BE2C (cell line): ENCODE measurements at regions not wholly inside any gene's neighbourhood (a gene's known extent, or its start where the extent isn't known, plus 50 kb on each side); places are given as distances from the start of the nearest gene placed in this dataset.

ENCODE experiments used
- DNase-seq: peaks from one replicate; pipeline ENCODE4 v3.0.0-alpha.2; 2020
- H3K27me3 ChIP-seq: fragments of 250-450 bp; sonication (Bioruptor Pico); 2 replicates; pipeline ENCODE4 v1.5.1; 2020; ENCODE audit warnings: mild to moderate bottlenecking
- H3K36me3 ChIP-seq: fragments of 250-450 bp; sonication (Bioruptor Pico); 2 replicates; pipeline ENCODE4 v1.5.1; 2020; ENCODE audit warnings: mild to moderate bottlenecking
- H3K4me1 ChIP-seq: fragments of 250-450 bp; sonication (Bioruptor Pico); 2 replicates; pipeline ENCODE4 v1.5.1; 2020
- H3K4me3 ChIP-seq: 2 replicates; pipeline ENCODE4 v1.5.1; 2011; ENCODE audit warnings: low read depth, low read length
- H3K9me3 ChIP-seq: fragments of 250-450 bp; sonication (Bioruptor Pico); 2 replicates; pipeline ENCODE4 v1.5.1; 2020
- CTCF ChIP-seq: IDR thresholded peaks from 2 replicates; pipeline ENCODE4 v1.5.1; 2012; ENCODE audit warnings: mild to moderate bottlenecking, low read depth, low read length

- Histone ChIP-seq H3K9me3 (no peaks in the 10 kb centered on the region), H3K4me1 (no peaks in the 10 kb centered on the region), H3K4me3 (no peak overlapping the region), H3K36me3 (no peaks in the 10 kb centered on the region), H3K27me3 (no peaks in the 10 kb centered on the region)
- TF ChIP-seq CTCF: no peak
- no peak for DNase-seq
These were observed 73.7 kb upstream of the PFKP start for GRCh38 chr10:2993636-2994035.

GRCh38 chr10:2992401-2993198, 74.7 kb upstream of the PFKP start:
- DNase-seq: no peak
- H3K4me1 ChIP-seq: no peaks in the 10 kb centered on the region
- H3K4me3 ChIP-seq: no peak overlapping the region
- H3K9me3 ChIP-seq: no peaks in the 10 kb centered on the region
- peak; percentile 9; the same call in 1 of the 2 replicates for TF ChIP-seq CTCF
- H3K27me3 ChIP-seq: no peaks in the 10 kb centered on the region
- H3K36me3 ChIP-seq: no peaks in the 10 kb centered on the region

GRCh38 chr10:2990764-2991163, 76.6 kb upstream of the PFKP start:
- Histone ChIP-seq H3K9me3 (no peaks in the 10 kb centered on the region), H3K36me3 (no peaks in the 10 kb centered on the region), H3K4me3 (no peak overlapping the region), H3K4me1 (no peaks in the 10 kb centered on the region), H3K27me3 (no peaks in the 10 kb centered on the region; the same call in 1 of the 2 replicates)
- no peak for TF ChIP-seq CTCF
- no peak for DNase-seq

- DNase-seq: peak; percentile 8
- Histone ChIP-seq H3K27me3 (no peaks in the 10 kb centered on the region; the same call in none of the 2 replicates), H3K9me3 (no peaks in the 10 kb centered on the region), H3K36me3 (no peaks in the 10 kb centered on the region), H3K4me3 (no peak overlapping the region), H3K4me1 (no peaks in the 10 kb centered on the region)
- no peak for TF ChIP-seq CTCF
These were observed 77.9 kb upstream of the PFKP start for GRCh38 chr10:2989292-2989947.

- no peaks in the 10 kb centered on the region for H3K4me1 ChIP-seq
- no peak for DNase-seq
- no peak for TF ChIP-seq CTCF
- no peak overlapping the region for H3K4me3 ChIP-seq
- H3K9me3 ChIP-seq: no peaks in the 10 kb centered on the region
- H3K36me3 ChIP-seq: no peaks in the 10 kb centered on the region
- H3K27me3 ChIP-seq: no peaks in the 10 kb centered on the region; the same call in none of the 2 replicates
These were observed 80.1 kb upstream of the PFKP start for GRCh38 chr10:2987185-2987768.
